ENCODE measurements at regions not wholly inside any gene's neighbourhood (a gene's known extent, or its start where the extent isn't known, plus 50 kb on each side); places are given as distances from the start of the nearest gene placed in this dataset.

DNA sequence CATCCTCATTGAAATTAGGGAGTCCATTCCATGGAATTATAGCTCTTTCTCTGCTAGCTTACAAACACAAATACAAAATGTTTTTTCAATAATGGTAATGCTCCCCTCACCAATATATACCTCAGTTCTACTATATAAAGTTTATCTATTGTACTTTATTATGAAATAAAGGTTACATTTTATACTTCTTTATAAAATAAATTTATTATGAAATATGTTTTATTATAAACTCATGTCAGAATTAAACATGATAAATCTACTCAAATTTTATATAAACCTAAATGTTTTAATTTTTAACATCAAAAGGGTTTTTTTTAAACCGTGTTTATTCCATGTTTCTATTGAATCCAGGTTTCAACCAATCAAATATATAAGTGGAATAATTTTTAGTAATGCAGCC is 646.1 kb upstream of the PCDH20 start:
- BruUV-seq (replicated peaks): no TSS peak
- WGBS, 2 experiments (ENCODE audit: extremely low coverage in 2 of 2, insufficient read length in 1 of 2): no CpG with 5 or more reads among the region's 1 CpG

More for the DNA sequence above, 646.1 kb upstream of the PCDH20 start:
- Histone ChIP-seq H3K56ac (ENCODE audit: extremely low read depth, insufficient read depth, low read length) (no peak overlapping the region), H2BK20ac (ENCODE audit: low read depth, low read length) (no peak overlapping the region), H3K27me3 (ENCODE audit: control insufficient read depth, insufficient read depth, low read length) (no peaks in the 10 kb centered on the region), H4K5ac (ENCODE audit: low read depth, low read length) (no peak overlapping the region), H3K9me3 (ENCODE audit: control insufficient read depth, insufficient read depth, low read length) (no peaks in the 10 kb centered on the region), H4K91ac (ENCODE audit: insufficient read depth, low read depth, low read length) (no peak overlapping the region), H2AK5ac (ENCODE audit: low read depth, low read length) (no peak overlapping the region), H3K36me3 (ENCODE audit: control insufficient read depth, insufficient read depth, low read length) (no peaks in the 10 kb centered on the region), H3K4me1 (ENCODE audit: control insufficient read depth, insufficient read depth, low read length) (no peaks in the 10 kb centered on the region), H2AFZ (replicated peaks; ENCODE audit: low read length, poor library complexity) (no peak overlapping the region), H3K9me1 (ENCODE audit: insufficient read depth, low read length) (no peaks in the 10 kb centered on the region), H3K27ac (ENCODE audit: insufficient read depth, low read length) (no peak overlapping the region), H4K8ac (ENCODE audit: low read depth in 2 of 2, low read length in 2 of 2) (no peak overlapping the region), H3K4me2 (ENCODE audit: low read depth, low read length) (no peak overlapping the region), H3K4me3 (ENCODE audit: insufficient read depth, low read depth, low read length) (no peak overlapping the region), H2BK5ac (ENCODE audit: low read depth, low read length, poor library complexity, severe bottlenecking) (no peak overlapping the region), H3K79me1 (ENCODE audit: low read depth in 1 of 2, low read length in 2 of 2) (no peaks in the 10 kb centered on the region), H2BK15ac (ENCODE audit: low read depth, low read length) (no peak overlapping the region), H3K18ac (ENCODE audit: low read depth, low read length) (no peak overlapping the region), H4K20me1 (ENCODE audit: insufficient read depth, low read length) (no peaks in the 10 kb centered on the region), H2BK120ac (ENCODE audit: low read depth, low read length) (no peak overlapping the region), H3K23ac (ENCODE audit: low read depth, low read length) (no peak overlapping the region), H3K4ac (ENCODE audit: low read depth, low read length) (no peak overlapping the region), H3K14ac (replicated peaks; ENCODE audit: low read depth, low read length) (no peak overlapping the region), H3K9ac (ENCODE audit: low read depth, low read length) (no peak overlapping the region), H2AK9ac (replicated peaks; ENCODE audit: low read depth, low read length, poor library complexity) (no peak overlapping the region)
- DNase-seq: no peak
- ATAC-seq (ENCODE audit: low read depth): no peak
- dilution Hi-C loops (cut with HindIII; ENCODE audit: low sequenced_read_pairs, unreplicated experiment): no loop called here
- intact Hi-C loops (cut with micrococcal nuclease): no loop called here
- ChIA-PET POLR2A (ENCODE audit: unreplicated experiment) (no interaction called here), CTCF (no interaction called here)
- TF ChIP-seq RAD21 (IDR thresholded peaks at IDR 0.05; ENCODE audit: low read length) (no peak), CHD1 (IDR thresholded peaks at IDR 0.05; ENCODE audit: low read depth, low read length) (no peak), RFX5 (IDR thresholded peaks at IDR 0.05; ENCODE audit: low read depth, low read length) (no peak), MAFK (IDR thresholded peaks at IDR 0.05; ENCODE audit: low read depth, low read length) (no peak), MXI1 (IDR thresholded peaks at IDR 0.05; ENCODE audit: borderline replicate concordance, low read depth, low read length) (no peak), RCOR1 (IDR thresholded peaks at IDR 0.05; ENCODE audit: insufficient replicate concordance, low read length) (no peak), BHLHE40 (IDR thresholded peaks at IDR 0.05; ENCODE audit: low read depth, low read length) (no peak), CEBPB (IDR thresholded peaks at IDR 0.05; ENCODE audit: low read depth, low read length) (no peak), SMC3 (IDR thresholded peaks at IDR 0.05; ENCODE audit: low read depth, low read length) (no peak), POLR2A (IDR thresholded peaks at IDR 0.05; ENCODE audit: low read depth, low read length) (no peak)
- TF ChIP-seq, protein P1, sequence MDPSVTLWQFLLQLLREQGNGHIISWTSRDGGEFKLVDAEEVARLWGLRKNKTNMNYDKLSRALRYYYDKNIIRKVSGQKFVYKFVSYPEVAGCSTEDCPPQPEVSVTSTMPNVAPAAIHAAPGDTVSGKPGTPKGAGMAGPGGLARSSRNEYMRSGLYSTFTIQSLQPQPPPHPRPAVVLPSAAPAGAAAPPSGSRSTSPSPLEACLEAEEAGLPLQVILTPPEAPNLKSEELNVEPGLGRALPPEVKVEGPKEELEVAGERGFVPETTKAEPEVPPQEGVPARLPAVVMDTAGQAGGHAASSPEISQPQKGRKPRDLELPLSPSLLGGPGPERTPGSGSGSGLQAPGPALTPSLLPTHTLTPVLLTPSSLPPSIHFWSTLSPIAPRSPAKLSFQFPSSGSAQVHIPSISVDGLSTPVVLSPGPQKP (IDR thresholded peaks at IDR 0.05; ENCODE audit: borderline replicate concordance, low read depth, low read length): no peak
- TF ChIP-seq, protein P2, sequence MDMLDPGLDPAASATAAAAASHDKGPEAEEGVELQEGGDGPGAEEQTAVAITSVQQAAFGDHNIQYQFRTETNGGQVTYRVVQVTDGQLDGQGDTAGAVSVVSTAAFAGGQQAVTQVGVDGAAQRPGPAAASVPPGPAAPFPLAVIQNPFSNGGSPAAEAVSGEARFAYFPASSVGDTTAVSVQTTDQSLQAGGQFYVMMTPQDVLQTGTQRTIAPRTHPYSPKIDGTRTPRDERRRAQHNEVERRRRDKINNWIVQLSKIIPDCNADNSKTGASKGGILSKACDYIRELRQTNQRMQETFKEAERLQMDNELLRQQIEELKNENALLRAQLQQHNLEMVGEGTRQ (IDR thresholded peaks at IDR 0.05; ENCODE audit: low read depth, low read length): no peak
- TF ChIP-seq, protein P3, sequence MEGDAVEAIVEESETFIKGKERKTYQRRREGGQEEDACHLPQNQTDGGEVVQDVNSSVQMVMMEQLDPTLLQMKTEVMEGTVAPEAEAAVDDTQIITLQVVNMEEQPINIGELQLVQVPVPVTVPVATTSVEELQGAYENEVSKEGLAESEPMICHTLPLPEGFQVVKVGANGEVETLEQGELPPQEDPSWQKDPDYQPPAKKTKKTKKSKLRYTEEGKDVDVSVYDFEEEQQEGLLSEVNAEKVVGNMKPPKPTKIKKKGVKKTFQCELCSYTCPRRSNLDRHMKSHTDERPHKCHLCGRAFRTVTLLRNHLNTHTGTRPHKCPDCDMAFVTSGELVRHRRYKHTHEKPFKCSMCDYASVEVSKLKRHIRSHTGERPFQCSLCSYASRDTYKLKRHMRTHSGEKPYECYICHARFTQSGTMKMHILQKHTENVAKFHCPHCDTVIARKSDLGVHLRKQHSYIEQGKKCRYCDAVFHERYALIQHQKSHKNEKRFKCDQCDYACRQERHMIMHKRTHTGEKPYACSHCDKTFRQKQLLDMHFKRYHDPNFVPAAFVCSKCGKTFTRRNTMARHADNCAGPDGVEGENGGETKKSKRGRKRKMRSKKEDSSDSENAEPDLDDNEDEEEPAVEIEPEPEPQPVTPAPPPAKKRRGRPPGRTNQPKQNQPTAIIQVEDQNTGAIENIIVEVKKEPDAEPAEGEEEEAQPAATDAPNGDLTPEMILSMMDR (conservative IDR thresholded peaks at IDR 0.05; ENCODE audit: low read depth, low read length): no peak
- in situ Hi-C loops (cut with MboI; ENCODE audit: low sequenced_read_pairs): no loop called here
